HG03342 (cell line): ENCODE measurements at regions not wholly inside any gene's neighbourhood (a gene's known extent, or its start where the extent isn't known, plus 50 kb on each side); places are given as distances from the start of the nearest gene placed in this dataset.
A peak's percentile ranks its signal among the peaks of the same experiment; 100 is the strongest.
"Not testable (repeated sequence)": the region's sequence is repeated elsewhere in the genome, so short reads cannot be mapped to it uniquely, and the experiment has no call there.

Source experiments
- ATAC-seq: cut with Tn5 transposase; IDR thresholded peaks from one replicate; pipeline ENCODE4 v1.9.1; 2021; ENCODE audit warnings: mild to moderate bottlenecking, moderate library complexity; ENCODE audit not compliant: unreplicated experiment

GRCh38 chr7:32228601-32229000, 158.4 kb upstream of the PDE1C start:
- ATAC-seq: no peak

DNA sequence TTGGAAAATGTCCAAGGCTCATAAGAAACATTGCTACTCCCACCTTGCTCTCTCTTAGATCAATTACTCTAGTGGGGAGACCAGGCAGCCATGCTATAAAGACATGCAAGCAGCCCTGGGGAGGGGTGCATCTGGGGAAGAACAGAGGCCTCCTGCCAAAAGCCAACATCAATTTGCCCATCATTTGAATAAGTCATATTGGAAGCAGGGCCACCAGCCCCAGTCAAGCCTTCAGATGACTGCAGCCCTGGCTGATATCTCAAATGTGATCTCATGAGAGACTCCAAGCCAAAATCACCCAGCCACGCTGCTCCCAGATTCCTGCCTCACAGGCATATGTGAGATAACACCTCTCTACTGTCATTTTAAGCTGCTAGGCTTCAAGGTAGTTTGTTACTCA, 157.5 kb upstream of the PDE1C start:
- no peak for ATAC-seq

DNA sequence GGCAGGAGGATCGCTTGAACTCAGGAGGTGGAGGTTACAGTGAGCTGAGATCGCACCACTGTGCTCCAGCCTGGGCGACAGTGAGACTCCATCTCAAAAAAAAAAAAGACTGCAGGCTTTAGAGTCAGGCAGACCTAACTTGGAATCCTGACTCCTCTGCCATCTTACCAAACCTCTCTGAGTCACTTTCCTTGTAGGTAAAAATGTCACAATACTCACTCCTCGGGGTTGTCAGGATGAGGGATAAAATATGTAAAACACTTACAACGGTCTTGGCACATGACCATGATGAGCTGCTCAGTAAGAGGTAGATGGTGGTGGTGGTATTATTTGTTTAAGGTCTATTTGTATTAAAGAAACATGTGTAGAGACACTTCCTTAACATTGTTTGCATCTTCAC, 154.1 kb upstream of the PDE1C start:
- no peak for ATAC-seq

- no peak for ATAC-seq
These were observed 153.5 kb upstream of the PDE1C start for GRCh38 chr7:32223721-32224120.

DNA sequence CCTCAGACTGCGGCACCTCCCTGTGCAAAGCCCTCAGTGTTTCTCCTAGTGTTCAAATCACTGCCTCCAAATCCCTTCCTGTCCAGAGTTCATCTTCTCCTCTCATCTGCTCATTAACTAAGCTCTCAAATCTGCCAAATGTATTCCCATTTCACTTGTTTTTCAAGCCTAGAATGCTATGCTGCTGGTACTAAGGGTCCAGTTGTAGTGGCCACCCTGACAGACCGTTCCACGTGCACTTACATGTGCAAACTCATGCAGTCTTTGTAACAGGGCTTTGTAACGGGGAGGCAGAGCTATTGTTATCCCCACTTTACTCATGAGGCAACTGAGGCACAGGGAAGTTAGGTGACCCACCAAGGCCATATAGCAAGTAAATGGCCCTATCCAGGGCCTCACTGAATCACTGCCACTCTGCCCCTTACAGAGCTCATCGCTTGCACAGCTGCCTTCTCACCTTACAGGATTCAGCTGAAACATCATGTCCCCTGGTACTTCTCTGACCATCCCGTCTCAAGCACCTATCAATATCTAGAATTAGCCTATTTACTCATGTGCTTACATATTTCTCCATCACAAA, 153.0 kb upstream of the PDE1C start:
- ATAC-seq: no peak

GRCh38 chr7:32222251-32222900, 152.2 kb upstream of the PDE1C start:
- ATAC-seq: no peak

DNA sequence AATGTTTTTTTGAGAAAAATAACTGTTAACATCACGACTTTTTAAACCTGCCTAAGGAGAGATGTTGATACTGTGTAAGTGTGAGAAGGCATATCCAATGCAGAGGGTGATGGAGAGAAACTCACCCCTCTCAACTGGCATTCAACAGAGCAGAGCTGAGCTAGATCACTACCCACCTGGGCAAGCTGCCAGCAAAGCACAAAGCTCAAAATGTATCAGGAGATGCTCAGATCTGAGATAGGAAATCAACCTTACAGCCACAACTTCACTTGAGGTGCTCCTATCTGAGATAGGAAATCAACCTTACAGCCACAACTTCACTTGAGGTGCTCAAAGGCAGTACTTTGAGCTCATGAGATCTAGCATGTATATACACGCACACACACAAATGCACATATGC, 151.5 kb upstream of the PDE1C start:
- ATAC-seq: no peak

DNA sequence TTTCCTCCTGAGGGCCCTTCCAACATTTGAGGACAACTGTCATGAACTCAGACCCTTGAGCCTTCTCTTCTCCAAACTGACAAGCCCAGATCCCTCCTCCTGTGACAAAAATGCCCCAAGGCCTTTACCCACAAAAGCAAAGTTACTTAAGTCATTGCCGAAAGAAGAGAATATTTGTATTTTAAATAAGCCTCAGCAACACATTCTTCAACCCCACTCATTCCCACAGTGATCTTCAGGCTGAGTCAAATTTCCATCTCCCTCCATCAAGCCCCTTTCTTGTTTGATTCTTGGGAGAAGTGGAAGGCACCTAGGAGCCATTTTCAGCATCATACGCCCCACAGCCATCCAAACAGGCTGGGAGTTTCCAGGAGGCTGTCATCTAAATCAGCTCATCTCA, 150.8 kb upstream of the PDE1C start:
- ATAC-seq: no peak

DNA sequence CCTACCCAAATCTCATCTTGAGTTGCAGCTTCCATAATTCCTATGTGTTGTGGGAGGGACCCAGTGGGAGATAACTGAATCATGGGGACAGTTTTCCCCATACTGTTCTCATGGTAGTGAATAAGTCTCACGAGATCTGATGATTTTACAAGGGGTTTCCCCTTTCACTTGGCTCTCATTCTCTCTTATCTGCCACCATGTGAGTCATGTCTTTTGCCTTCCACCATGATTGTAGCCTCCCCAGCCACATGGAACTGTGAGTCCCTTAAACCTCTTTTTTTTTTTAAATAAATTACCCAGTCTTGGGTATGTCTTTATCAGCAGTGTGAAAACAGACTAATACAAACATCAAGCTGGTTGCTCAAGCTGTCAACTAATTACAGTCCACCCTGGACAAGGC, 149.6 kb upstream of the PDE1C start:
- not testable (repeated sequence) for ATAC-seq

DNA sequence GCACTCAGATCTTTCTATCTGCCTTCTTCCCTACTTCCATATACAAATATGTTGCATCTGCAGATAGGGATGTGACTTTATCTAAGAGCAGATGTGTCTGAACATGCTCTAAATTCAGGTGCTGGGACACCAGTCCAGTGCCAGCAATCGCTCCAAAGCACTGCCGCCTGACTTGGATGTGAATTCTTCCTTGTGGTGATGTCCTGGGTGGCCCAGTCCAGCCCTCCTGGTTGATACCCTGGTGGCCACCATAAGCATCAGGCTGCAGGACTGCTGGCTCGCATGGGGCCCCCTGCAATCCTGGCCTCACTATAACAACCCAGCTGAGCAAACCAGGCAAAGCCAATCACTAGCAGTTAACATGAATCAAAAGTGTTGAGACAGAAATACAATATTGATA, 149.2 kb upstream of the PDE1C start:
- no peak for ATAC-seq

DNA sequence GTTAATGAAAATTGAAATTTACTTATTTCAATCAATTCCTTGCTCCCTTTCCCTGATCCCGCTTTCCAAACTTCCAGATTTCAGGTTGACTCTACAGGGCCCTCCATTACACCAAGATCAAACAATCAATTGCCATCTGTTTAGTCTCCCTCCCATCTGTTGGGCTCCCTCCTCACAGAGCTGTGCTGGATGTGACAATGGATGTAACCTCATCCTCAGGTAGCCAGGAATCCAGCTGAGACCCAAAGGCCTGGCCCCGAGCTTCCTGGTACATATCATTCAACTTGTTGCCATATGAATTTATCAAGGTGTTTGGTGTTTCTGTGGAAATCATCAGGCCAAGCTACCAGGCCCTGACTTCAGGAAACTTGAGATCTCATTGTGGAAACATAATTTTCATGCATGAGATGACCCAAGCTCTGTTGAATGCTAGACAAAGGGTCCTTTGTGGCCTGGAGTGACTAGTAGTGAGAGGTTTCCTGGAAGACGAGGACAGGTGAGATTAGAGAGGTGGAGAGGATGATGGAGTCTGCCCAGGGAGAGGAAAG, 148.6 kb upstream of the PDE1C start:
- ATAC-seq: no peak

GRCh38 chr7:32218154-32218467, 147.9 kb upstream of the PDE1C start:
- no peak for ATAC-seq

GRCh38 chr7:32217341-32218153, 147.3 kb upstream of the PDE1C start:
- ATAC-seq: no peak

- no peak for ATAC-seq
These were observed 146.6 kb upstream of the PDE1C start for GRCh38 chr7:32216759-32217158.

GRCh38 chr7:32215697-32216096, 145.5 kb upstream of the PDE1C start:
- ATAC-seq: no peak

- no peak for ATAC-seq
These were observed 144.7 kb upstream of the PDE1C start for GRCh38 chr7:32214913-32215312.

DNA sequence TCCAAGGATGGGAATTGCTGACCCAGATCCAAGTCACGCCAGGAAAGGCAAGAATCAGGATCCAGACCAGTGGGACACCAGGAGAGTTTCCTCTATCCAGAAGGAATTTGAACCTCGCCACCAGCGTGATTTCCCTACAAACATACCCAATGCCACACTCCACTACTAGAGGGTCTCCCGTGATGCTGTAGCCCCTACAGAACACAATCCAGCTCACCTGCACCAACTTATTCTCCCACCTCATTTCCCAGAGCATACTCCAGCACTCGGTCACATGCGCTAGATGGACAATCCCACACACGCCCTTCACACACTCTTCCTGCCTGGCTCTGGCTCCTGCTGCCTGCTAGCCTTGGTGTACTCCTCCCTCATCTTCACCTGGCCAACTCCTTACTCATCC, 142.1 kb upstream of the PDE1C start:
- ATAC-seq: no peak

- ATAC-seq: no peak
These were observed 136.8 kb upstream of the PDE1C start for GRCh38 chr7:32206987-32207386.

DNA sequence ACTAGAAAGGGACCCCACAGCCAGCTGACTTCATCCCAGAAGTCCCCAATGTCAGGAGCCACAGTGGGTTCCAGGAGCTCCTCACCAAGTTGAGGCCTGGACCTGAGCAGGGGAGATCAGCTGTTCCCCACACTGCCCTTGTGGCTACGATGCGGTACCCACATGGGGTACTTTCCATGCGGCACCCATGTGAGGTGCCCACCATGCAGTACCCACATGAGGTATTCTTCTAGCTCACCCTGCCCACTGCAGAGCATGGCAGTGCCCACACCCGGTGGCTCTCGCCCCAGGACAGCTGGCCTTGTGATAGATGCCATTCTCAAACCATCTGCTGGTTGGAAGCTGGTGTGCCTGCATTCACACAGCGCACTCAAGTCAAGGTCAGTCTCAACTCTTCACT, 136.3 kb upstream of the PDE1C start:
- no peak for ATAC-seq

- not testable (repeated sequence) for ATAC-seq
These were observed 135.2 kb upstream of the PDE1C start for GRCh38 chr7:32205298-32205824.

- ATAC-seq: peak; percentile 83
These were observed 134.3 kb upstream of the PDE1C start for GRCh38 chr7:32204361-32205018.
